ENCODE measurements at regions not wholly inside any gene's neighbourhood (a gene's known extent, or its start where the extent isn't known, plus 50 kb on each side); places are given as distances from the start of the nearest gene placed in this dataset.

GRCh38 chr1:222920169-222920568 lies 105.3 kb downstream of the DISP1 start:
- Histone ChIP-seq H3F3A (ENCODE audit: insufficient read depth, low read depth) (no peaks in the 10 kb centered on the region), H3K4me2 (no peak overlapping the region), H4K20me1 (ENCODE audit: insufficient read depth) (no peaks in the 10 kb centered on the region; the same call in 1 of the 2 replicates), H3K79me2 (ENCODE audit: low read depth) (no peaks in the 10 kb centered on the region), H3K27ac (no peak overlapping the region), H3K4me3 (no peak overlapping the region), H3K36me3 (ENCODE audit: low read depth) (no peaks in the 10 kb centered on the region), H3K9me2 (ENCODE audit: insufficient read depth) (0 out of 2 replicates have a peak, but pooled peaks cover 4% of the 10 kb centered on the region), H2AFZ (no peak overlapping the region), H3K9me3 (ENCODE audit: insufficient read depth, low read depth) (peaks cover 11% of the 10 kb centered on the region; the same call in 1 of the 2 replicates), H3K27me3 (ENCODE audit: insufficient read depth, low read depth) (no peaks in the 10 kb centered on the region), H3K4me1 (replicated peaks; ENCODE audit: insufficient read depth) (peaks cover 15% of the 10 kb centered on the region)
- no TSS peak for BruUV-seq (replicated peaks)
- DNase-seq, result no peak
- POLR2A ChIA-PET (ENCODE audit: unreplicated experiment), result interaction anchor here (0.6 kb wide), 1 partner anchor 32 kb away, joined by 4 read pairs; no protein-coding TSS in a partner anchor
- TF ChIP-seq CTCF (conservative IDR thresholded peaks at IDR 0.05), result no peak
- no peak for TF ChIP-seq EZH2 (IDR thresholded peaks at IDR 0.05; ENCODE audit: low read depth)
- CTCF ChIA-PET, result no interaction called here
- intact Hi-C loops (cut with micrococcal nuclease; ENCODE audit: unreplicated experiment), result no loop called here

- CTCF ChIA-PET, result no interaction called here
- Histone ChIP-seq H3F3A (ENCODE audit: insufficient read depth, low read depth) (no peaks in the 10 kb centered on the region), H3K27me3 (ENCODE audit: insufficient read depth, low read depth) (no peaks in the 10 kb centered on the region), H4K20me1 (ENCODE audit: insufficient read depth) (no peaks in the 10 kb centered on the region; the same call in 1 of the 2 replicates), H3K4me2 (no peak overlapping the region), H3K4me1 (replicated peaks; ENCODE audit: insufficient read depth) (no peaks in the 10 kb centered on the region), H3K79me2 (ENCODE audit: low read depth) (no peaks in the 10 kb centered on the region), H3K4me3 (no peak overlapping the region), H3K9me2 (ENCODE audit: insufficient read depth) (0 out of 2 replicates have a peak, but pooled peaks cover 4% of the 10 kb centered on the region), H3K36me3 (ENCODE audit: low read depth) (no peaks in the 10 kb centered on the region), H3K27ac (no peak overlapping the region), H2AFZ (no peak overlapping the region), H3K9me3 (ENCODE audit: insufficient read depth, low read depth) (peaks cover 8% of the 10 kb centered on the region; the same call in 1 of the 2 replicates)
- no TSS peak for BruUV-seq (replicated peaks)
- POLR2A ChIA-PET (ENCODE audit: unreplicated experiment), result no interaction called here
- DNase-seq, result no peak
- intact Hi-C loops (cut with micrococcal nuclease; ENCODE audit: unreplicated experiment), result no loop called here
- TF ChIP-seq EZH2 (IDR thresholded peaks at IDR 0.05; ENCODE audit: low read depth), result no peak
- no peak for TF ChIP-seq CTCF (conservative IDR thresholded peaks at IDR 0.05)
These were observed 107.1 kb downstream of the DISP1 start for GRCh38 chr1:222921945-222922344.

- Histone ChIP-seq H3K9me2 (ENCODE audit: insufficient read depth) (0 out of 2 replicates have a peak, but pooled peaks cover 4% of the 10 kb centered on the region), H3K27ac (no peak overlapping the region), H3K79me2 (ENCODE audit: low read depth) (no peaks in the 10 kb centered on the region), H3K9me3 (ENCODE audit: insufficient read depth, low read depth) (no peaks in the 10 kb centered on the region), H3K4me2 (no peak overlapping the region), H4K20me1 (ENCODE audit: insufficient read depth) (no peaks in the 10 kb centered on the region; the same call in 1 of the 2 replicates), H3K4me3 (no peak overlapping the region), H3K27me3 (ENCODE audit: insufficient read depth, low read depth) (no peaks in the 10 kb centered on the region), H3K36me3 (ENCODE audit: low read depth) (no peaks in the 10 kb centered on the region), H3F3A (ENCODE audit: insufficient read depth, low read depth) (no peaks in the 10 kb centered on the region), H2AFZ (no peak overlapping the region), H3K4me1 (replicated peaks; ENCODE audit: insufficient read depth) (no peaks in the 10 kb centered on the region)
- CTCF ChIA-PET, result no interaction called here
- no peak for TF ChIP-seq CTCF (conservative IDR thresholded peaks at IDR 0.05)
- no peak for TF ChIP-seq EZH2 (IDR thresholded peaks at IDR 0.05; ENCODE audit: low read depth)
- intact Hi-C loops (cut with micrococcal nuclease; ENCODE audit: unreplicated experiment), result no loop called here
- POLR2A ChIA-PET (ENCODE audit: unreplicated experiment), result no interaction called here
- DNase-seq, result no peak
- BruUV-seq (replicated peaks), result no TSS peak
These were observed 108.7 kb downstream of the DISP1 start for GRCh38 chr1:222923506-222923905.

Data from PC-9 (cell line).